Activated CD4-positive, alpha-beta T cell treated with anti-CD3 and anti-CD28 coated beads, Interleukin-2, amount 50 U/mL, for 24 hours (primary cell): ENCODE measurements at regions not wholly inside any gene's neighbourhood (a gene's known extent, or its start where the extent isn't known, plus 50 kb on each side); places are given as distances from the start of the nearest gene placed in this dataset.
"Not testable (repeated sequence)": the region's sequence is repeated elsewhere in the genome, so short reads cannot be mapped to it uniquely, and the experiment has no call there.

Source experiments
- DNase-seq, 2 donors: peaks; one replicate each; pipeline ENCODE4 v3.0.0-alpha.2; 2020; ENCODE audit warnings: low read depth in 1 of 2, low spot score in 1 of 2

DNA sequence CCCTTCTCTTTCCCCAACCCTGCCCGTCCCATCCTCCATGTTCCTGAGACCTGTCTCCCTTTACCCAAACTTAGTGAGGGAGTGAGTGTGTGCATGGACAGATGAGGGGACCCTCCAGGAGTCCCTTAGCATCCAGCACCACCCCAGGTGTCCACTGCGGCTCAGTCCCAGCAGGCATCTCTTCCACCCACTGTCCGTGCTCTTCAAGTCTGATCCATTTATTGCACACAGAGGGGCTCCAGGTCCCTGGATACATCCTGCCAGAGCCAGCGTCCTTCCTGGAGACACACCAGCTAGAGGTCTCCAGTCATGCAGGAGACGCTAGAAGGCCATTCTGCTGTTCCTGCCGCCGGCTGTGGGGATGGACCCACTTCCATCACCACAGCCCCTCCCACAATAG, 239.2 kb downstream of the ADGRD1 start:
- DNase-seq, result no peak

DNA sequence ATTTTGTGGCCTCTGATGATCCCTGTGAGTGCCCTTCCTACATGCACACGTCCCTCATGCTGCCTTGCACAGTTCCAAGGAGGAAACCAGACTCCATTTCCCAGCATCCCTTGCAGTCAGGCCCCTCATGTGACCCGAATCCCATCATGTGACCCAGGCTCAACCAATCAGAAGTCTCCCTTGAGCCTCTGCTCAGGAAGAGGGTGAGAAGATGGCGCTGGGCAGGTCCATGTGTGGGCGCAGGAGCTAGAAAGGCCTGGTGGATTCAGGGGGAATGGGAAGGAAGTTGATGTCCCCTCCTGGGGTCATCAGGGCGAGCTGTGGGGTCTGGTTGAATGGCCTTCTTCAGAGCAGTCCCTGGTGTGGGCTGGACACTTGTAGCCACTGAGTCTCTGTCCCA, 240.5 kb downstream of the ADGRD1 start:
- no peak for DNase-seq

DNA sequence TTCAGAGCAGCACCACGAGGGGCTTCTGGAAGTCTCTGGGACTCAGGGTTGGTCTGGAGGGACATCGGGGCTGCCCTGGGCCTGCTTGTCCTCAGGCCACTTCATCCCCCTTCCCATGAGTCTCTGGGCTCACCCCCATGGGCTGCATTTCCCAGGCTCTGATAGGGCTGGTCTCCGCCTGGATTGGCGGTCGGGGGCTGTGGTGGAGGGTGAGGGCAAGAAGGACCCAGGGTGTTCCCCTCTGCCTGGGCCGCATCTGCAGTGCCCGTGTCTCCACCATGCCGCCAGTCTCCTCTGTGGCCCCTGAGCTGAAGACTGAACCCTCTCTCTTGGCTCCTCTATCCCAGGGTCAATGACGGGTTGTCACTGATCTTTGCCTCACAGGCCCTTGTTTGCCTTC, 242.1 kb downstream of the ADGRD1 start:
- DNase-seq, result no peak

DNA sequence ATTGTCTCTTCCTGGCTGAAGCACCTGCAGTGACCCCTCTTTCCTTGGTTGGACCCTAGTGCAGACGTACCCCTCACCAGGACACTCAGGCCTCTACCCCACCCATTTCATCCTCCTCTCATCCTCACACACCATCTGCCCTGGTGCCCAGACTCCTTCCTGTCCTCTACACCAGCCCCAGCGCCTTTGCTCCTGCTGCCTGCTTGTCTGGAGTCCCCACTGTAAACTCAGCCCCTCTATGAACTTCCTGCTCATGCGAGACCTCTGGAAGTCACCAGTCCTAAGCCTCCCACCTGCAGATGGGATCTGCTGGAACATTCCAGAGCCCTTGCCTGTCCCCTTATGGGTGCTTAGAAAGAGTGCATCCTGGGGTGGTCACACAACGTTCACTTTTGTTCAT, 242.5 kb downstream of the ADGRD1 start:
- DNase-seq, result no peak

DNA sequence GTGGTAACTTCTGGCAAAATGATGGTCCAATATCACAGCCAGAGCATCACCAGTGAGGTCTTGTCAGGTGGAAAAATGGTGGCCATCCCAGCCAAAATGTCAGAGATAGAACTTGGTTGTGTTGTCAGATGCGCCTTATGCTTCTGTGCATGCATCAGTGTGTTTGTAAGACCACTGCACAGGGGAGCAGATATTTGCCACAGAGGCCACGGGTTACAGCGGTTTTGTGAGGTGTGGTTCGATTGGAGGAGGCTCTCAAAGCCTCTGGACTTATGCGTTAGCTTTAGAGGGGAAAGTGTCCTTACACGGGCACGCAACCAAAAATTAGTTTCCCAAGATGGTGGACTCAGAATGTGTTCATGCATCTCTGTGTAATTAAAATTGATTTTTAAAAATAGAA, 243.8 kb downstream of the ADGRD1 start:
- DNase-seq, result no peak

DNA sequence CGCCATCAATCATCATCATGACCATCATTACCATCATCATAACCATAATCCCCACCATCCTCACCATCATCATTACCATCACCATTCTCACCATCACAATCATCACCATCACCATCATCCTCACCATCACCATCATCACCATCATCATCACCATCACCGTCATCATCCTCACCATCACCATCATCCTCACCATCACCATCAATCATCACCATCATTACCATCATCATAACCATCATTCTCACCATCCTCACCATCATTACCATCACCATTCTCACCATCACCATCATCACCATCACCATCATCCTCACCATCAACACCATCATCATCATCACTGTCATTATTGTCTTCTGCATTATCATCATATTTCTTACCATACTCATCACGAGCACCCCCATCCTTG, 245.5 kb downstream of the ADGRD1 start:
- DNase-seq, result no peak

DNA sequence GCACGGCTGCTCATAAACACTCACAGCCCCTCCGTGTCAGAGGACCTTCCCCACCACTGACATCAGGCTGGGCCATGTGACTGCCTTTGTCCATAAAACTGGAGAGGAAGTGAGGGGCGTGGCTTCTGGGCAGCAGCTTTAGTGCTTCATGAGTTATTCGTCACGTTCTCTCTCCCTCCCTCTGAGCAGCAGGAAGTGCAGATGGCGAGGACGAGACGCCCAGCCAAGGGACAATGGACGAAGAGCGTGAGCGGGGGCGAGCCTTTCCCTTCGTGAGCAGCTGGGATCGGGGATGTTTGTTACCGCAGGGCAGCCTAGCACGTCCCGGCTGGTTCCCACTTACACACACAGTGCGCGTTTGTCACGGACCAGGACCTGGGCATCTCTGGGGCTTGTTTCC, 248.2 kb downstream of the ADGRD1 start:
- DNase-seq, result not testable (repeated sequence)

DNA sequence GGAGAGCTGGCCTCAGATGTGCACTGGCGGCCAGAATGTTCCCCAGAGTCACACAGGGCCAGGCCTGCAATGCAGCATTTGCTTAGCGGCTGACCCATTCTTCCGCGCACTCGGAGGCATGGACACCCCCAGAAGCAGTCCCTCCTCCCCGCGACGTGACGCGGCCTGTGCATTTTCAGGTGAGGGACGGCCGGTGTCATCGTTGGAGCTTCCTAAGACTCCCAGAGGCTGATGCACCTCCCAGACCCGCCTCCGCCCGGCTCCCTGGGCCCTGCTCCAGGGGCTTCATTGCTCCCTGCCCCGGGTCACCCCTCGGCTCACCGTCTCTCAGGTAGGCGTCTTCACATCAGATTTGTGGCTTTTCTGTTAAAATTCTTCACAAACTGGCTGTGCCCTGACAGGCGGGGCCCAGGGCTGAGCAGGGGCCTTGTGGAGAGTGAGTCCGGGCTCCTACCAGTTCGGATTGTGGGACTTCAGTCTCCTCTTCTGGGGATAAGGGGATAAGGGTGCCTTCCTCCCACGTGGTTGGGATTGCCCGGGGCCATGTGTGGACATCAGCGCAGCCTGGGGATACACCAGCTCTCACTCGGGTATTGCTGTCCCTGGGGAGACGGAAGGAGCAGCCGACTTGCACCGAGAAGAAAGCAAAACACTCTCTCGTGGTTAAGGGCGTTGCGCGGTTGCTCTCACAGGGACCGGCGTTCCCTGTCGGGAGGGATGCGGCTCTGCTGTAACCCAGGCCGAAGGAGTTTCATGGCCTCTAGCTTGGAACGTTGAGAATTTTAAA, 249.1 kb downstream of the ADGRD1 start:
- DNase-seq, result no peak

DNA sequence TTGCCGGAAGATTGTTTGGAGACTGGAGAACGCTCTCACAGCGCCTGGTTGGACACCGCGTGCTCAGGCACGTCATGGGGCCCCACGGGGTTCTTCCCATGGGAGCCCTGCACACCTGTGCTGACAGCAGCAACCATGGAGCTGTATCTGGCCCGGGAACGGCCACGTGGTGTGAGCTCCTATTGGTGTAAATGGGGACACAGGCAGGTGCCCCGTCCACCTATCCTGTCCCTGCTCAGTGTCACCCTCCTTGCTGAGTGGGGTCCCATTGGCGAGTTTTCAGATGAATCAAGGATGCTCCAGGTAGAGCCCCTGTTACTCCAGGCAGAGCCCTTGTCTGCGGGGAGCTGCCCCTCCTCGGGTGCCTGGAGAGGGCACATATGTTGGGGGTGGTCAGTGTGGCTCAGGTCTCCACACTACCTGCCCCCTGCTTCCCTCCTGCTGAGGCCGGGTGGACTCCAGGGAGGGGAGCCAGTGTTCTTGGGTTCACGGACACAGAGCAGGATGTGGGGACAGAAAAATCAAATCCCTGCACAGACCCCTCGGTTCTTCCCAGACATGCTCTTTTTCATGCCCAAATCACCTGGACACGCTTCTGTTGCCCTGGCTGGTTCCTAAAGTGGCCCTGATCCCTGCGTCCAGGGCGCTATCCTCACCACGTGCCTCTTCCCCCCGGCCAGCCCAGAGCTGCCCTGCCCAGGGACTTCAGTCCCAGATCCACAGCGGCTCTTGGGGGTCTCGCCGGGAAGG, 250.1 kb downstream of the ADGRD1 start:
- no peak for DNase-seq

DNA sequence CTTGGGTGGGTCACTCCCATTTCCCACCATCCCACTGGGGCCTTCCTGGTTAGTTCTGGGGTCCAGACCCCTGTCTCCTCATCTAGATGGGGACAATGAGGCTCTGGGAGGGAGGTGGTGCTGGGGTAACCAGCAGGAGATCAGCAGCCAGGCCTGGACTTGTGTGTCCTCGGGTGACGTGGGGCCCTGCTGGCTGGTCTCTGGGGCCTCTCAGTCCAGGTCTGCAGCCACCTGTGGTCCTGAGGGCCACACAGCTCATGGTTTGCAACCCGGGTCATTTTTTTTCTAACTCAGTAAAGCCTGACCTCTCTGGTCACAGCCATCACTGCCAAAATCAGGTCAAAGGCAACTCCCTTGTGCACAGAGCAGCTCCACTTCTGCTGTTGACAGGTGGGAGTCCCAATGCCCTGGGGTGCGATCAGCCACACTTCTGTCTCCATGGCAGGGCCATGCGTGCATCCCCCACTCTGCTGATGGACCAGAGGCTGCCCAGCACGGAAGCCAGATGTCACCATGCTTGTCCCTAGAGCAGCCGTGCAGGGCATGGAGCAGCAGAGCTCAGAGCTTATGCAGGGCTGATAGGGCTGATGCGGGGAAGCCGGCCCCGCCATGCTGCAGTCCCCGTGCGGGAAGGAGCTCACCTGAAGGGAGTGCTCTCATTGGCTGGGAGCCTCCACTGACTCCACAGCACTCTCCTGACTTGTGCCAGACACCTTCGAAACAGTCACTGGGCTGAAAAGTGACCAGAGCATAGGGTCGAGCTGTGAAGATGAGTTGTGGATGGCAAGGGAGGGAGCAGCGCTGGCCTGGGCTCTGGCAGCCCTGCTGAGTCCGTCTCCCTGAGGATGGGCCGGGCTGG, 250.9 kb downstream of the ADGRD1 start:
- no peak for DNase-seq

DNA sequence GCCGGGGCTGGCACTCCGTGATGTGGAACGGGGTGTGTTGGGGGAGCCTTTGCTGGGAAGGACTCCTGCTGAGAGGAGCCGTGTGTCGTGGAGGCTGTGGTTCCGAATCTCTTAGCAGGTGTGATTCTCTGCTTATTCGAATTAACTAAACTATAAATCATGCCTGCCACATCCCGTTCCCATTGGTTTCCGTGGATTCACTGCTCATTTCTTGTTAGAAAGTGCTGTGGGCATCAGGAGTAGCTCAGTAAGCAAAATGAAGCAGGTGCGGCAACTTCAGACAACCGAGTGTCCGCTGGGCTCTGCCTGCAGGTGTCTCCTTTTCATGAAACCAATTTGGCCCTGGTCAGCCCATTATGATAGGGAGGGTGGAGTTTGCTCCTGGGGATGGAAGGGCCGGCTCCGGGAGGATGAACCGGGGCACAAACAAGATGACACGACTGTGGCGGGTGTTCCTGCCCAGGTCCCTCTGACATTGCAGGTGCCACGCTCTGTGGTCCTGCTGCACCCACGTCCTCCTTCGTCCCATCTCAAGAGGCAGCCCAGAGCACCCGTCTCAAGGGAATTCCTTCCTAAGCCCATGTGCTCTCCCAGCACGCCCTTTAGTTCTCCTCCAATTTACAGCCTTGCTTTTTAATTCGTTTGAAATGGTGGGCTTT, 251.7 kb downstream of the ADGRD1 start:
- DNase-seq, result not testable (repeated sequence)

DNA sequence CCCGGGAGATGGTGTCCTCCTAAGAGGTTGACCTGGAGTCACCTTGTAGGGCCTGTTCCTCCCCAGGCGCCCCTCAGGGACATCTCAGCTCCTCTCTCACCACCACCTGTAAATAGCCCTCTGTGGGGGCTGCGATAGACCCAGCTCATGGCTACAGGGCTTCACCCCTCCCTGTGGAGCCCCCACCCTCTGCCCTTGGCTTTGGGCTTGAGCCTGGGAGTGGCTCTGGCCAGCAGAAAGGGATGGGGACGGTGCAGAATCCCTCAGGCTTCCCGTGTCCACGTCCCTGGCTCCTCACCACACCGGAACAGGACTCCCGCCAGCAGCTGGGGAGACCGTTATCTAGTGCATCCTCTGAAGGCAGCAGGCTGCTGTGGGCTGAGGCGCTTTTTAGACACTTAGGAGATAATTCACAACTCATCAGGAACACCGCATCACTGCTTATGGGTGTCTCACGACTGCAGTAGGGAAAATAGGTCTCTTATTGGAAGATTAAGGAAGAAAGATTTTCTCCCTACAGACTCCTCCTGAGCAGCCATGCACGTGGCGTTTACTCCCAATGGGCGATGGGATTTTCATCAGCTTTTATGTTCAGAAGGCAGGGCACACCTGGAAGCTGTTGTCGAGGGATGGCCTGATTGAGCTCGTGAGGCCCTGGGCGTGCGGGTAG, 253.1 kb downstream of the ADGRD1 start:
- not testable (repeated sequence) for DNase-seq

DNA sequence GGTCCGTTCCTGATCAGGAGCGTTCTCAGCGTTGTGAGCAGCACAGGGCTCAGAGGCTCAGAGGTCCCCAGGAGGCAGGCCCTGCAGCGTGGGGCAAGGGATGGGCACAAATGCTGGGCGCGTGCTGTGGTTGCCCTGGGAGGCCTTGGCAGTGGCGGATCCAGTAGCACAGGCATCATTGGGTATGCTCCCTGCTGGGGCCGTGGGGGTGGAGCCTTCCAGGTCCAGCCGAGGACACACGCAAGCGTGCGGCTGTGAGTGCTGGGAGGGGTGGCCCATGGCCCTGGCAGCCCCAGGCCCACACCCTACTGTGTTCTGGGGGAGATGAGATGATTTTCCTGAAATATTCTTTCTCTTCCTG, 253.6 kb downstream of the ADGRD1 start:
- DNase-seq, result not testable (repeated sequence)

DNA sequence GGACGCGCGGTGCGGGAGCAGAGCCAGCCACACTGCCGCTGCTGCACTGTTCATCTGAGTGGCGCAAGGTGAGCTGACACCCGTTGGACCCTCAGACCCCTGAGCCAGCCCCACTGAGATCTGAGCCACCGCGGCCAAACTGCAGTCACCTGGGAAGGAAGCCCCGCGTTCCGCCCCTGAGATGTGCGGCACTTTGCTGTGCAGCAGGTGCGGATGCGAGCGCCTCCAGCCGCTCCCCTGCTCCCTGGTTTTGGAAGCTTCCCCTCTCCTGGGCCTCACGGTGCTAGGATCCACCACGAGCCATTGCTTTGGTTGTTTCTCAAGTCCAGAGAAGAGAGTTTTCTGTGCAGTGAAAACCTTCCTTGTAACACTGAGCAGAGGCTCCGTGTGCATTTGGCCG, 254.1 kb downstream of the ADGRD1 start:
- DNase-seq, result not testable (repeated sequence)

DNA sequence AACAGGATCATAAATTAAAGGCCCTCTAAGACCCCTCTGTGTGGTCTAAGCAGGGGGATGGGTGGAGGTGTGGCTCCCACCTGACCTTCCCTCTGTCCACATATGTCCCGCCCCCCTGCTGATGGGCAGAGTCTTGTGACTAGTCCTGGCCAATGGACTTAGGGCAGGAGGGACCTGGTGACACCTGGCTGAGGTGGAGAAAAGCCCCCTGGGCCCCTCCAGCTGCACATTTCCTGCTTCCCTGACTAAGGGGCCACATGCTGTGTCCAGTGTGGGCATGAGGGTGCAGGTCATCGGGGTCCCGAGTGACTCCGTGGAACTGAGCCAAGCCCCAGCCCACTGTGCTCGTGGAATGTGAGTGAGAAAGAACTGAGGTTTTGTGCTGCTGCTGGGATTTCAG, 254.7 kb downstream of the ADGRD1 start:
- DNase-seq, result no peak

DNA sequence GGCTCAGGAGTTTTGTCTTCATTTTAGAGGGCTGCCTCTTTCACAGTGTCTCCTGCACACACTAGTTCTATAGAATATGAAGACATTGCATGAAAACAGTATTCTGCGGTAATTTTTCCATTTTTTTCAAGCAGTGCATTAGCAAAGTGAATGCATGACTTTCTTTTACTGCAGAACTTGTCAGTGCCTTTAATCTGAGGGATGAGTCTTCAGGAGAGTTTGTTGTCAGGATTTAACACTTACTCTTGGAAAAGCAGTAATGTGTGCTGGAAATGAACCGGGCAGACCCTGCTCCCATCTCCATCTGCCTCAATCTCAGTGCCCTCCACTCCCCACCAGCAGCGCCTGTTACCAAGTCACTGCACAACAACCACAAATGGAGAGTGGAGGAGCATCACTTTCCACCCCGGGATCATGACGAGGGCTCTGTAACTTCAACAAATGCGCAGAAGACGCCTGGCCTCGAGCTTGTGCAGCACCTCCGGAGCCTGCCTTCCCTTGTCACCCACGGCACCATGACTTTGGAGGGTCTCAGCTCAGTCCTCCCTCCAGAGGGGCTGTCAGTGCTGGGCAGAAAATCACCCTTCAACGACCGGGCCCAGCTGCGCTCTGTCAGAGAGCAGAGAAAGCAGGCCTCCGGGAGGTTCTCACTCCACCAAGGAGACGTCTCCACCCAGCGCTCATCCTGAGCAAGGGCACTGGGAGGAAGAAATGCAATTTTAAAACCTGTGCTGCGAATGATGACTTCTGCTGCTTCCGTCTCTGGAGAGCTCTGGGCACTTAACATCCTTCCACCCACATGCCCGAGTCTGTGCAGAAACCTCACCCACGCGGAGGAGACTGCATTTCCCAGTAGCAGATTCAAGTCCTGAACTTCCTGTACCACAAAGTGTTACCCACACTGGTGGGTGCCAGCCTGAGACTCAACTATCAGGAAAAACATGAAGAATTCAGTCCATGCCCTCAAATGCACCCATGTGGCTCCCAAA, 255.7 kb downstream of the ADGRD1 start:
- no peak for DNase-seq

DNA sequence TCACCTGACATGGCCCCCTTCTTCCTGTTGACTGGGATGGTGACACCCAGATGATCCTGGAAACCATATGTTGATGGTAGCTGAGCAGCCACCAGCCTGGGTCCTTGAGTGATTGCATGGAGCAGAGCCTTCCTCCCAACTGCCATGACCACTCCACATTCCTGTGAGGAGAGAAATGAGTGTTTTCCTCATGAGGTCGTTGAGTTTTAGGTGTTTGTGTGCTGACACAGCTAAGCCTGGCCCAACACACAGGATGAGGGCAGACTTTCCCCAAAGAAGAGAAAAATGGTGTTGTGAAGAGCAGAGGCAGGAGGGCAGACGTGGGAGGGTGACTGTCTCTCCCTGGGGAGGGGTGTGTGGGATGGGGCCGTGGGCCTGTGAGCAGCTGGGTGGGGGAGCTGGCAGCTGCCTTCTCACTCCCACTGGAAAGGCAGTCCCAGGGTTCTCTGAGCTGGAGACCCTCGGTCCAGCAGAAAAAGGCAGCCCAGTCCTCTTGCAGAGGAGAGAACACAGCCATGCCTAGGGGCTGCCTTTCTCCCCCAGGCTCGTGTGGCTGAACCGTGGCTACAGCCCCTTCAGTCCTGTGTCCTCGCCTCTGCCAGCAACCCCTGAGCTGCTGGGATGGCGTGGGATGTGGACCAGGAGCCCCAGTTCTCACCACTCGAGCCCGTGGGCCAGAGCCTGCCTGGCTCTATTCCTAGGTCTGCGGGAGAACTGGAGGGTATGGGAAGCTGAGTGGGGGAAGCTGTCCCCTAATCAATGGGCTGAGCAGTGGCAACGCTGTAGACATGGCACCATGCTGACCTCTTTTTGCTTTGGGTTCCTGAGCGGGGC, 257.0 kb downstream of the ADGRD1 start:
- no peak for DNase-seq

DNA sequence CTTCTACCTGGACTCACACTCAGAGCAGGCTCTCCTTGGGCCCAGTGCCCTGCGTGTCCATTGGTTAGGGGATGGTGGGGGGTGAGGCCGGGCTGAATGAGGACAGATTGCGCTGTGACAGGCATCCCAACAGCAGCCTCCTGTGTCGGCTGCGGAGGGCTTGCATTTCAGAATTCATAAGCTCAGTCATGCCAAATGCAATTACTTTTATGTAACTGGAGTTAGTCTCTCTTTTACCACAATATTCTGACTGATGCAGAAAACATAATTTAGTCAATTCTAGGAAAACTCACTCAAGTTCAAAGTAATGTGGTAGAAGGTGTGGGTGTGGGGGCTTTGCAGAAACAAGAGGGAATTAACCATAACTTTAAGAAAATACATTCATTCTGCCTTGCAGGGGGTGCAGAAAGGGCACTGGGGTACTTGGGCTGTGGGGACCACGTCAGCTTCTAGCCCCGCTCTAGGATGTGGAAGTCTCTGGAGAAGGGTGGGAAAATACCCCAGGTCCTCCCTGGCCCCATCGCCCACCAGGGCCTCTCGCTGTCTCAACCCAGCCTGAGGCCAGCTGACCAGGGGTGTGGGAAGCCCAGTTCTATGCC, 257.7 kb downstream of the ADGRD1 start:
- DNase-seq, result no peak
